B cell (primary cell): ENCODE measurements at regions not wholly inside any gene's neighbourhood (a gene's known extent, or its start where the extent isn't known, plus 50 kb on each side); places are given as distances from the start of the nearest gene placed in this dataset.

ENCODE experiments used
- ATAC-seq: fragments of 200-7000 bp; cut with Tn5 transposase; one replicate; pipeline ENCODE4 v1.10.0; 2021; ENCODE audit warnings: low read depth, mild to moderate bottlenecking, moderate number of reproducible peaks, moderate library complexity
- CTCF ChIA-PET: fragments of 350-600 bp; sonication (Branson Sonifier 250); formaldehyde crosslinking; loops from one replicate; lab custom pipeline; 2021; ENCODE audit warnings: antibody characterized with exemption, inconsistent platforms; lab: Charles Lee
- POLR2A ChIA-PET: fragments of 350-600 bp; sonication (Branson Sonifier 250); formaldehyde crosslinking; loops from one replicate; lab custom pipeline; 2021; ENCODE audit warnings: antibody characterized with exemption; lab: Charles Lee
- DNase-seq: peaks from one replicate; pipeline ENCODE4 v3.0.0; 2013
- H2AFZ ChIP-seq: 2 replicates; pipeline ENCODE4 v1.6.1; 2012; ENCODE audit warnings: mild to moderate bottlenecking, low read depth, low read length; ENCODE audit not compliant: insufficient read depth, poor library complexity, severe bottlenecking
- H3K27ac ChIP-seq, 2 donors: 1 replicate in 1 of 2; 2 replicates in 1 of 2; pipeline ENCODE4 v1.5.1; 2012 to 2013; ENCODE audit warnings: low read length in 2 of 2, mild to moderate bottlenecking in 2 of 2, moderate library complexity in 1 of 2
- H3K27me3 ChIP-seq, 4 experiments: fragments of 200-600 bp in 1 of 4; sonication (generic) in 1 of 4; replicated peaks in 1 of 4; 1 replicate in 2 of 4; 2 replicates in 2 of 4; pipeline versions ENCODE4 v1.6.1 to v1.7.0; 2013 to 2016; ENCODE audit warnings: low read length in 3 of 4, mild to moderate bottlenecking in 2 of 4, mixed read lengths in 1 of 4, moderate library complexity in 1 of 4; ENCODE audit not compliant: insufficient read depth in 4 of 4, control insufficient read depth in 3 of 4; ENCODE audit errors: control extremely low read depth in 1 of 4
- H3K36me3 ChIP-seq, 2 experiments: replicated peaks in 1 of 2; 1 replicate in 1 of 2; 2 replicates in 1 of 2; pipeline versions ENCODE4 v1.6.1 to v1.7.1; 2013; ENCODE audit warnings: low read length in 1 of 2; ENCODE audit not compliant: insufficient read depth in 2 of 2, control insufficient read depth in 1 of 2; ENCODE audit errors: control extremely low read depth in 1 of 2, extremely low read depth in 1 of 2
- H3K4me1 ChIP-seq, 2 donors: fragments of 200-600 bp in 1 of 2; sonication (generic) in 1 of 2; 1 replicate in 1 of 2; 2 replicates in 1 of 2; pipeline versions ENCODE4 v1.5.1 to v1.6.1; 2013 to 2017; ENCODE audit warnings: low read length in 2 of 2; ENCODE audit not compliant: control insufficient read depth in 2 of 2, insufficient read depth in 2 of 2
- H3K4me2 ChIP-seq: replicated peaks from 2 replicates; pipeline ENCODE3; 2012; ENCODE audit warnings: mild to moderate bottlenecking, low read depth, low read length; ENCODE audit not compliant: poor library complexity, severe bottlenecking
- H3K4me3 ChIP-seq, 5 experiments: fragments of 200-600 bp in 1 of 5; sonication (generic) in 1 of 5; 1 replicate in 3 of 5; 2 replicates in 2 of 5; pipeline versions ENCODE4 v1.5.1 to v1.7.0; 2011 to 2016; ENCODE audit warnings: low read length in 4 of 5, mild to moderate bottlenecking in 4 of 5, low read depth in 2 of 5, control low read depth in 1 of 5, moderate library complexity in 1 of 5; ENCODE audit not compliant: insufficient read depth in 1 of 5; ENCODE audit errors: control extremely low read depth in 1 of 5, extremely low read depth in 1 of 5
- H3K79me2 ChIP-seq: fragments of 200-600 bp; sonication (generic); one replicate; pipeline ENCODE4 v1.6.0; 2016; ENCODE audit warnings: low read length; ENCODE audit not compliant: control insufficient read depth, insufficient read depth
- H3K9ac ChIP-seq: fragments of 200-600 bp; sonication (generic); 2 replicates; pipeline ENCODE4 v1.6.1; 2017; ENCODE audit warnings: mild to moderate bottlenecking, low read length, moderate library complexity
- H3K9me3 ChIP-seq, 3 donors: one replicate each; pipeline versions ENCODE4 v1.6.1 to v1.7.1; 2013; ENCODE audit warnings: low read length in 2 of 3; ENCODE audit not compliant: control insufficient read depth in 2 of 3, insufficient read depth in 1 of 3; ENCODE audit errors: control extremely low read depth in 1 of 3
- H4K20me1 ChIP-seq: 2 replicates; pipeline ENCODE4 v1.6.0; 2012; ENCODE audit warnings: mild to moderate bottlenecking, low read length; ENCODE audit not compliant: insufficient read depth, control insufficient read depth, poor library complexity, severe bottlenecking
- H3K27ac Mint-ChIP-seq: one replicate; pipeline ENCODE4 v1.8.0; 2021; ENCODE audit warnings: mixed read lengths
- H3K27me3 Mint-ChIP-seq: one replicate; pipeline ENCODE4 v1.8.0; 2021; ENCODE audit warnings: mixed read lengths
- H3K4me1 Mint-ChIP-seq: one replicate; pipeline ENCODE4 v1.8.0; 2021; ENCODE audit warnings: mixed read lengths
- H3K4me3 Mint-ChIP-seq: one replicate; pipeline ENCODE4 v1.8.0; 2021; ENCODE audit warnings: mixed read lengths
- H3K9me3 Mint-ChIP-seq: one replicate; pipeline ENCODE4 v1.8.0; 2022; ENCODE audit warnings: mixed read lengths; ENCODE audit not compliant: insufficient read depth
- EZH2 ChIP-seq: IDR thresholded peaks from 2 replicates; pipeline ENCODE4 v1.6.1; 2012; ENCODE audit warnings: borderline replicate concordance, low read depth, mild to moderate bottlenecking, moderate library complexity, low read length; ENCODE audit not compliant: insufficient read depth, poor library complexity, severe bottlenecking
- WGBS: methylation state at CpG from one replicate; pipeline ENCODE4 v1.1.5; 2013; ENCODE audit warnings: missing lambda C conversion rate; ENCODE audit not compliant: insufficient coverage; 5-methylcytosine and 5-hydroxymethylcytosine counted together
- intact Hi-C: fragments of 100-400 bp; cut with micrococcal nuclease; formaldehyde crosslinking; loops from one replicate; pipeline ENCODE4 v1.10.0; 2022
- TF ChIP-seq, protein P1 (sequence below): fragments of 200-600 bp; IDR thresholded peaks from one replicate; pipeline ENCODE4 v1.8.0; 2022; ENCODE audit warnings: antibody characterized with exemption, mild to moderate bottlenecking

DNA sequence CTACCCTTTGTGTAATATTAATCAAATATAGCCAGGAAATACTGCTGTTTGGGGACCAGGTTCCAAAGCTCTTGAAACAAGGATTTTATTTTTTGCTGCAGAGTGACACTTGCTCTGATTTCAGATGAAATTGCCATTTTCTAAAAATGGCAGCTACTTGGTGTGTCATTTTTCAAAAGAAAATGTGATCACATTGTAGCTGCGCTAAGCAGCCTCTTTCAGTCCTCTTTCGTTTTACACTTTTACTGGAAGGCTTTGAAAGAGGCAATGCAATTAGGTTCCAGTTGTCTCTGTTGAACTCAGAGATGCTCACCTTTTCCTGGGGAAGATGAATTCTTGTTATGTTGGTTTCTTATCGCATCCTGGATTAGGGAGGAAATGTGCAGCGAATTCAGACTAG is 85.1 kb downstream of the CT47B1 start:
- Histone ChIP-seq H2AFZ (peak overlapping the region; percentile 18), H3K9ac (no peak overlapping the region), H3K79me2 (no peaks in the 10 kb centered on the region), H3K4me1 (no peaks in the 10 kb centered on the region), H3K27ac (no peak overlapping the region), H3K27me3 (no peaks in the 10 kb centered on the region), H4K20me1 (no peaks in the 10 kb centered on the region), H3K36me3 (no peaks in the 10 kb centered on the region), H3K4me2 (no peak overlapping the region), H3K4me3 (no peak overlapping the region), H3K9me3 (no peaks in the 10 kb centered on the region)
- Mint-ChIP-seq H3K4me1 (peaks cover 4% of the 10 kb centered on the region), H3K27me3 (no peaks in the 10 kb centered on the region), H3K4me3 (no peak overlapping the region), H3K27ac (no peak overlapping the region), H3K9me3 (no peaks in the 10 kb centered on the region)
- CTCF ChIA-PET = interaction anchor here (0.7 to 1.9 kb wide), 9 partner anchors 11 to 241 kb away, joined by 3 to 6 read pairs (median 3); no protein-coding TSS in a partner anchor
- no CpG with 5 or more reads among the region's 4 CpGs for WGBS
- DNase-seq (no peak), ATAC-seq (no peak)
- no peak for TF ChIP-seq EZH2
- TF ChIP-seq, protein P1, sequence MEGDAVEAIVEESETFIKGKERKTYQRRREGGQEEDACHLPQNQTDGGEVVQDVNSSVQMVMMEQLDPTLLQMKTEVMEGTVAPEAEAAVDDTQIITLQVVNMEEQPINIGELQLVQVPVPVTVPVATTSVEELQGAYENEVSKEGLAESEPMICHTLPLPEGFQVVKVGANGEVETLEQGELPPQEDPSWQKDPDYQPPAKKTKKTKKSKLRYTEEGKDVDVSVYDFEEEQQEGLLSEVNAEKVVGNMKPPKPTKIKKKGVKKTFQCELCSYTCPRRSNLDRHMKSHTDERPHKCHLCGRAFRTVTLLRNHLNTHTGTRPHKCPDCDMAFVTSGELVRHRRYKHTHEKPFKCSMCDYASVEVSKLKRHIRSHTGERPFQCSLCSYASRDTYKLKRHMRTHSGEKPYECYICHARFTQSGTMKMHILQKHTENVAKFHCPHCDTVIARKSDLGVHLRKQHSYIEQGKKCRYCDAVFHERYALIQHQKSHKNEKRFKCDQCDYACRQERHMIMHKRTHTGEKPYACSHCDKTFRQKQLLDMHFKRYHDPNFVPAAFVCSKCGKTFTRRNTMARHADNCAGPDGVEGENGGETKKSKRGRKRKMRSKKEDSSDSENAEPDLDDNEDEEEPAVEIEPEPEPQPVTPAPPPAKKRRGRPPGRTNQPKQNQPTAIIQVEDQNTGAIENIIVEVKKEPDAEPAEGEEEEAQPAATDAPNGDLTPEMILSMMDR = no peak
- POLR2A ChIA-PET = no interaction called here
- intact Hi-C loops = no loop called here

DNA sequence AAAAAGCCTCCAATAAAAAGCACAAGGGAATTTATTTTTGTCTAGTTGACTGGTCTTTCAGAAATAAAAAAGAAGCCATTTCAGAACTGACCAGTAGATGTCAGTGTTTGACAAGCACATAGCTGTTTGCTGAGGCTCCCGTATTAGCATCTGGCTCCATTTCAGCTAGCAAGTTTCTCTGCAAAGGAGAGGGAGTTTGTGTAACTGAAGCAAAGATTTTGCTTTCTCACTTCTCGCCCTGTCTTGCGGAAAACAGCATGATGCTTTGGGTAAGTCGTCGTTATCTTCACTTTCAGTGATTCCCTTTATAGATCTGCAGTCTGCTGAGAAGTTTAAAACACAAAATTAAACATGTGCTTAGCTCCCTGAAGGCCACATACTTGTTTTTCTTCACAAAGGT is 85.5 kb downstream of the CT47B1 start:
- Mint-ChIP-seq H3K4me3 (no peak overlapping the region), H3K27me3 (no peaks in the 10 kb centered on the region), H3K4me1 (peaks cover 4% of the 10 kb centered on the region), H3K9me3 (no peaks in the 10 kb centered on the region), H3K27ac (peak overlapping the region; percentile 41)
- WGBS = no CpG with 5 or more reads among the region's 5 CpGs
- intact Hi-C loops = no loop called here
- Histone ChIP-seq H3K4me2 (no peak overlapping the region), H3K4me1 (no peaks in the 10 kb centered on the region), H3K4me3 (no peak overlapping the region), H3K9ac (no peak overlapping the region), H3K27me3 (no peaks in the 10 kb centered on the region), H3K27ac (no peak overlapping the region), H3K9me3 (no peaks in the 10 kb centered on the region), H2AFZ (peak overlapping the region; percentile 18), H4K20me1 (no peaks in the 10 kb centered on the region), H3K36me3 (no peaks in the 10 kb centered on the region), H3K79me2 (no peaks in the 10 kb centered on the region)
- ATAC-seq = peak; percentile 51
- TF ChIP-seq EZH2 = no peak
- TF ChIP-seq, protein P1 = peak; percentile 75
- DNase-seq = peak; percentile 66
- POLR2A ChIA-PET = no interaction called here
- CTCF ChIA-PET = interaction anchor here (0.7 to 1.9 kb wide), 9 partner anchors 11 to 328 kb away, joined by 3 to 6 read pairs (median 3); no protein-coding TSS in a partner anchor
